Ishikawa (cell line): ENCODE measurements at regions not wholly inside any gene's neighbourhood (a gene's known extent, or its start where the extent isn't known, plus 50 kb on each side); places are given as distances from the start of the nearest gene placed in this dataset.

Experiments
- CEBPB ChIP-seq: IDR thresholded peaks from 2 replicates; pipeline ENCODE4 v1.6.1; 2012
- CREB1 ChIP-seq: IDR thresholded peaks from 2 replicates; pipeline ENCODE4 v1.6.1; 2012; ENCODE audit warnings: low read depth
- EGR1 ChIP-seq: IDR thresholded peaks from 2 replicates; pipeline ENCODE4 v1.6.1; 2012
- EP300 ChIP-seq: IDR thresholded peaks from 2 replicates; pipeline ENCODE4 v1.6.1; 2012; ENCODE audit warnings: borderline replicate concordance
- FOXM1 ChIP-seq: IDR thresholded peaks from 2 replicates; pipeline ENCODE4 v1.6.1; 2012; ENCODE audit warnings: low read depth, borderline replicate concordance
- NFIC ChIP-seq: IDR thresholded peaks from 2 replicates; pipeline ENCODE4 v1.6.1; 2012
- RAD21 ChIP-seq: IDR thresholded peaks from 2 replicates; pipeline ENCODE4 v1.6.1; 2012; ENCODE audit warnings: low read depth
- TAF1 ChIP-seq: IDR thresholded peaks from 2 replicates; pipeline ENCODE4 v1.6.1; 2012; ENCODE audit warnings: low read depth, mild to moderate bottlenecking
- TCF12 ChIP-seq: IDR thresholded peaks from 2 replicates; pipeline ENCODE4 v1.6.1; 2012; ENCODE audit warnings: low read depth
- TEAD4 ChIP-seq: IDR thresholded peaks from 2 replicates; pipeline ENCODE4 v1.6.1; 2012
- YY1 ChIP-seq: IDR thresholded peaks from 2 replicates; pipeline ENCODE4 v1.6.1; 2012; ENCODE audit warnings: low read depth
- ZBTB7A ChIP-seq: IDR thresholded peaks from 2 replicates; pipeline ENCODE4 v1.6.1; 2012; ENCODE audit warnings: low read depth
- TF ChIP-seq, protein P1 (sequence below): IDR thresholded peaks from 2 replicates; pipeline ENCODE4 v1.6.1; 2012; ENCODE audit warnings: low read depth, mild to moderate bottlenecking
- TF ChIP-seq, protein P2 (sequence below): IDR thresholded peaks from 2 replicates; pipeline ENCODE4 v1.6.1; 2012
- TF ChIP-seq, protein P3 (sequence below): IDR thresholded peaks from 2 replicates; pipeline ENCODE4 v1.6.1; 2012

DNA sequence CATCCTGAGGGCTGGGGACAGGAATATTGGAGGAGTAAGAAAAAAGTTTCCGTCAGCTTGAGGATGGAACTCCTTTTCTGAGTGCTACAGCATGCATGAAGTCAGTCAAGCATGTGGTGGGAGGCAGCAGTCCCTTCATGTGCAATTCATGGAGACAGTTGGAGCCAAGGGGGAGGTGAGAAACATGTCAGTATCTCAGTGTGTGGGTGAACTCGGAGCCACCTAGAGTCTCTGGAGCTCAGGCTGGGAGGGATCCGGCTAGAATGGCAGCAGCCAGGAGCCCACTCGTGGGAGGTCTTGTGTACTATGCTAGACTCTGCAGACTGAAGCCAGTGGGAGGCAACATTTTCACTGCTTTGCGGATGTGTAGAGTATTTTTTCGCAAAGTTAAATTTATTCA is 60.3 kb downstream of the AVPR1A start:
- TF ChIP-seq FOXM1 (no peak), ZBTB7A (no peak), YY1 (no peak), TCF12 (no peak), RAD21 (no peak), TAF1 (no peak), CREB1 (no peak), CEBPB (no peak), TEAD4 (no peak), NFIC (no peak)
- TF ChIP-seq, protein P1, sequence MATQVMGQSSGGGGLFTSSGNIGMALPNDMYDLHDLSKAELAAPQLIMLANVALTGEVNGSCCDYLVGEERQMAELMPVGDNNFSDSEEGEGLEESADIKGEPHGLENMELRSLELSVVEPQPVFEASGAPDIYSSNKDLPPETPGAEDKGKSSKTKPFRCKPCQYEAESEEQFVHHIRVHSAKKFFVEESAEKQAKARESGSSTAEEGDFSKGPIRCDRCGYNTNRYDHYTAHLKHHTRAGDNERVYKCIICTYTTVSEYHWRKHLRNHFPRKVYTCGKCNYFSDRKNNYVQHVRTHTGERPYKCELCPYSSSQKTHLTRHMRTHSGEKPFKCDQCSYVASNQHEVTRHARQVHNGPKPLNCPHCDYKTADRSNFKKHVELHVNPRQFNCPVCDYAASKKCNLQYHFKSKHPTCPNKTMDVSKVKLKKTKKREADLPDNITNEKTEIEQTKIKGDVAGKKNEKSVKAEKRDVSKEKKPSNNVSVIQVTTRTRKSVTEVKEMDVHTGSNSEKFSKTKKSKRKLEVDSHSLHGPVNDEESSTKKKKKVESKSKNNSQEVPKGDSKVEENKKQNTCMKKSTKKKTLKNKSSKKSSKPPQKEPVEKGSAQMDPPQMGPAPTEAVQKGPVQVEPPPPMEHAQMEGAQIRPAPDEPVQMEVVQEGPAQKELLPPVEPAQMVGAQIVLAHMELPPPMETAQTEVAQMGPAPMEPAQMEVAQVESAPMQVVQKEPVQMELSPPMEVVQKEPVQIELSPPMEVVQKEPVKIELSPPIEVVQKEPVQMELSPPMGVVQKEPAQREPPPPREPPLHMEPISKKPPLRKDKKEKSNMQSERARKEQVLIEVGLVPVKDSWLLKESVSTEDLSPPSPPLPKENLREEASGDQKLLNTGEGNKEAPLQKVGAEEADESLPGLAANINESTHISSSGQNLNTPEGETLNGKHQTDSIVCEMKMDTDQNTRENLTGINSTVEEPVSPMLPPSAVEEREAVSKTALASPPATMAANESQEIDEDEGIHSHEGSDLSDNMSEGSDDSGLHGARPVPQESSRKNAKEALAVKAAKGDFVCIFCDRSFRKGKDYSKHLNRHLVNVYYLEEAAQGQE: no peak
- TF ChIP-seq, protein P2, sequence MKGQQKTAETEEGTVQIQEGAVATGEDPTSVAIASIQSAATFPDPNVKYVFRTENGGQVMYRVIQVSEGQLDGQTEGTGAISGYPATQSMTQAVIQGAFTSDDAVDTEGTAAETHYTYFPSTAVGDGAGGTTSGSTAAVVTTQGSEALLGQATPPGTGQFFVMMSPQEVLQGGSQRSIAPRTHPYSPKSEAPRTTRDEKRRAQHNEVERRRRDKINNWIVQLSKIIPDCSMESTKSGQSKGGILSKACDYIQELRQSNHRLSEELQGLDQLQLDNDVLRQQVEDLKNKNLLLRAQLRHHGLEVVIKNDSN: no peak

DNA sequence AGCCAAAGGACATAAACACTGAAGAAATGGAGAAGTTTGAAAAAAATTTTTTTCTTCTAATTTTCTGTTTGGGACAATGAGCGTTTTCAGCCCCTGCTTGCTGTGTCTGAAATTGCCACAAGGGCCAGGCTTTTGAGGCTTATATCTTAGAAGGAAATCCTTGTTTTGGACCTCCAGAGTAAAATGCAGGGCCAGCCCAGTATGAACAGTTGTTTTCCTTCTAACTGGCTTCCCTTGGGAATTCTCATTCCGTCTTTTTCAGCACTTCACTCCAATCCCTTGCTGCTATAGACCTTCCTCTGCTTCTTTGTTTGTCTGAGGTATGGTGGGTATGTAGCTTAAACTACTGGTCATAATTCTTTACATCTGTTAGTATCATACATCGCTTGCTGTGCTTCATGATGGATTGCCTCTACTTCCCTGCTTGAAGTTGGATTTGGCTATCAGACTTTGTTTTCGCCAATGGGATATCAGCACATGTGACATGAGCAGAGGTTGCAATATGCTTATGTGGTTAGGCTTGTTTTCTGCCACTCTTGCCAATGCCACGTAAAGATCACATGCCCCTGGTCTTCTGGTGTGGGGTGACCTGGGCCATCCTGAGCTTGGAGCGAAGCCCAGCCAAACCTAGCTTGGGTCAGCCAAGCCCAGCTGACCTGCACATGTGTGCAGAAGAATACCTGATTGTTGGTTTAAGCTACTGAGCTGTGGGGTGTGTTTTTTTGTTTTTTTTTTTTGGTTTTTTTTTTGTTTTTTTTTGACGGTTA is 64.7 kb downstream of the AVPR1A start:
- TF ChIP-seq, protein P2: no peak
- TF ChIP-seq, protein P1: no peak
- TF ChIP-seq NFIC (no peak), EGR1 (no peak)

DNA sequence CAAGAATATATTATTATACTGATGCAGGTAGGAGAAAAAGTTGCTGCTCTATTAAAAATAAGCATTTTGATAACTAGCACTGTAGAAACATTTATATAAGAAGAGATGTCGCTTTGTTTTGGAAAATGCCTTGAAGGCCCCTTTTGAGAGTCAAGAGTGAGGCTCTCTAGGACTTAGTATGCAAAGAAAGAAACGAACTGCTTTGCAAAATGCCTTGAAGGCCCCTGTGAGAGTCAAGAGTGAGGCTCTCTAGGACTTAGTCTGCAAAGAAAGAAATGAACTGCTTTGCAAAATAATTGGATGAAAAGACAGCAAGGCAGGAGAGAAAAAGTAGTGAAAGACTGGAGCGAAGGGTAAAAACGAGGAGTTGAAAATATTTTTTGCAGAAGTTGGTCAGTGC is 65.9 kb downstream of the AVPR1A start:
- no peak for TF ChIP-seq FOXM1
- TF ChIP-seq, protein P2: no peak
- TF ChIP-seq, protein P3, sequence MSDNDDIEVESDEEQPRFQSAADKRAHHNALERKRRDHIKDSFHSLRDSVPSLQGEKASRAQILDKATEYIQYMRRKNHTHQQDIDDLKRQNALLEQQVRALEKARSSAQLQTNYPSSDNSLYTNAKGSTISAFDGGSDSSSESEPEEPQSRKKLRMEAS: no peak
- no peak for TF ChIP-seq NFIC
- TF ChIP-seq TCF12: no peak
- TF ChIP-seq CREB1: no peak
- TF ChIP-seq, protein P1: no peak
- TF ChIP-seq CEBPB: no peak

DNA sequence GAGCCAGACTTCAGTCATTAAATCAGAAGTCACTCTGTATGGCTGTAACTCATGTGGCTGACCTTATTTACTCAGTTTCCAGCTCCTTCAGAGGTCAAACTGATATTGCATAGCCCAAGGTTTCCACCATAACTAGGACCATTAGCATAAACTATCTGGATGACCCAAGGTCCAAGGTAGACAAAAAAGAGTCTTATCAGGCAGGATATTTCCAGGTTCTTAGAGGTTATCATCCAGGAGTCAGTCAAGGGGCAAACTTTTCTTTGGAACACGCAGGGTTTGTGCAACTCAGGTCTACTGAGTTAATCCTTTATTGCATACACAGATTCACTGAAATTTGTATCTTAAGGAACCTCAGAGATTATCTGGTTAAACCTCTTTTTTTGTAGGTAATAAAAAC is 66.5 kb downstream of the AVPR1A start:
- TF ChIP-seq YY1 (no peak), EP300 (no peak), EGR1 (no peak), CEBPB (no peak), TEAD4 (no peak), FOXM1 (no peak), NFIC (no peak), CREB1 (no peak), TCF12 (no peak), ZBTB7A (no peak), TAF1 (no peak)
- TF ChIP-seq, protein P2: no peak
- TF ChIP-seq, protein P3: no peak
- TF ChIP-seq, protein P1: no peak
